NB4 (cell line): ENCODE measurements at regions not wholly inside any gene's neighbourhood (a gene's known extent, or its start where the extent isn't known, plus 50 kb on each side); places are given as distances from the start of the nearest gene placed in this dataset.

Experiments
- MYC ChIP-seq: IDR thresholded peaks from 2 replicates; pipeline ENCODE4 v1.6.1; 2011; ENCODE audit warnings: low read depth, low read length
- POLR2A ChIP-seq: IDR thresholded peaks from 2 replicates; pipeline ENCODE4 v1.6.1; 2011; ENCODE audit warnings: mild to moderate bottlenecking; ENCODE audit not compliant: insufficient read length; ENCODE audit errors: extremely low read depth
- TF ChIP-seq, protein P1 (sequence below): IDR thresholded peaks from one replicate; pipeline ENCODE4 v1.5.1; 2012; ENCODE audit warnings: low read depth, low read length

- TF ChIP-seq MYC (no peak), POLR2A (no peak)
- TF ChIP-seq, protein P1, sequence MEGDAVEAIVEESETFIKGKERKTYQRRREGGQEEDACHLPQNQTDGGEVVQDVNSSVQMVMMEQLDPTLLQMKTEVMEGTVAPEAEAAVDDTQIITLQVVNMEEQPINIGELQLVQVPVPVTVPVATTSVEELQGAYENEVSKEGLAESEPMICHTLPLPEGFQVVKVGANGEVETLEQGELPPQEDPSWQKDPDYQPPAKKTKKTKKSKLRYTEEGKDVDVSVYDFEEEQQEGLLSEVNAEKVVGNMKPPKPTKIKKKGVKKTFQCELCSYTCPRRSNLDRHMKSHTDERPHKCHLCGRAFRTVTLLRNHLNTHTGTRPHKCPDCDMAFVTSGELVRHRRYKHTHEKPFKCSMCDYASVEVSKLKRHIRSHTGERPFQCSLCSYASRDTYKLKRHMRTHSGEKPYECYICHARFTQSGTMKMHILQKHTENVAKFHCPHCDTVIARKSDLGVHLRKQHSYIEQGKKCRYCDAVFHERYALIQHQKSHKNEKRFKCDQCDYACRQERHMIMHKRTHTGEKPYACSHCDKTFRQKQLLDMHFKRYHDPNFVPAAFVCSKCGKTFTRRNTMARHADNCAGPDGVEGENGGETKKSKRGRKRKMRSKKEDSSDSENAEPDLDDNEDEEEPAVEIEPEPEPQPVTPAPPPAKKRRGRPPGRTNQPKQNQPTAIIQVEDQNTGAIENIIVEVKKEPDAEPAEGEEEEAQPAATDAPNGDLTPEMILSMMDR, result no peak
These were observed 346.1 kb downstream of the GBA3 start for GRCh38 chr4:23038626-23039491.
